A673 (cell line): ENCODE measurements at regions not wholly inside any gene's neighbourhood (a gene's known extent, or its start where the extent isn't known, plus 50 kb on each side); places are given as distances from the start of the nearest gene placed in this dataset.

Experiments
- BruUV-seq: library from RNA; stranded (reverse); fragments of 400-500 nt; replicated peaks from 2 replicates; lab custom pipeline; 2021; lab: Mats Ljungman, UMichigan
- CTCF ChIA-PET: fragments of 300-600 bp; sonication (Branson Sonifier 250); formaldehyde crosslinking; loops from one replicate; lab custom pipeline; 2022; ENCODE audit warnings: antibody characterized with exemption; lab: Charles Lee
- POLR2A ChIA-PET: fragments of 300-600 bp; sonication (Branson Sonifier 250); formaldehyde crosslinking; loops from one replicate; lab custom pipeline; 2022; ENCODE audit warnings: antibody characterized with exemption; ENCODE audit not compliant: low non-redundant PET; lab: Charles Lee
- DNase-seq: peaks from one replicate; pipeline ENCODE4 v3.0.0-alpha.2; 2015; ENCODE audit warnings: low spot score
- H3K27ac ChIP-seq: fragments of 200-600 bp; sonication (generic); 2 replicates; pipeline ENCODE4 v1.5.1; 2016; ENCODE audit warnings: mixed run types, low read depth, mild to moderate bottlenecking, mixed read lengths, antibody characterized with exemption, low read length; ENCODE audit not compliant: poor library complexity, severe bottlenecking
- H3K27me3 ChIP-seq: fragments of 200-600 bp; sonication (generic); replicated peaks from 2 replicates; pipeline ENCODE4 v1.6.1; 2017; ENCODE audit warnings: mixed run types, low read depth, mild to moderate bottlenecking, mixed read lengths, antibody characterized with exemption, low read length; ENCODE audit not compliant: insufficient read depth, poor library complexity
- H3K36me3 ChIP-seq: fragments of 200-600 bp; sonication (generic); 2 replicates; pipeline ENCODE4 v1.6.1; 2016; ENCODE audit warnings: mixed run types, mild to moderate bottlenecking, mixed read lengths, antibody characterized with exemption, low read length; ENCODE audit not compliant: insufficient read depth, poor library complexity, severe bottlenecking
- H3K4me1 ChIP-seq: fragments of 200-600 bp; sonication (generic); 2 replicates; pipeline ENCODE4 v1.6.1; 2017; ENCODE audit warnings: mixed run types, mild to moderate bottlenecking, mixed read lengths, antibody characterized with exemption, low read length; ENCODE audit not compliant: insufficient read depth, poor library complexity, severe bottlenecking
- H3K4me3 ChIP-seq: fragments of 200-600 bp; sonication (generic); 2 replicates; pipeline ENCODE4 v1.5.1; 2016; ENCODE audit warnings: low read depth, mixed run types, mild to moderate bottlenecking, mixed read lengths, low read length; ENCODE audit not compliant: poor library complexity, severe bottlenecking
- H3K9me3 ChIP-seq: fragments of 200-600 bp; sonication (generic); 2 replicates; pipeline ENCODE4 v1.6.1; 2016; ENCODE audit warnings: mixed run types, low read depth, mild to moderate bottlenecking, mixed read lengths, antibody characterized with exemption, low read length; ENCODE audit not compliant: poor library complexity, severe bottlenecking
- EZH2 ChIP-seq: fragments of 200-600 bp; sonication (generic); IDR thresholded peaks from 2 replicates; pipeline ENCODE4 v1.6.1; 2017; ENCODE audit warnings: borderline replicate concordance, low read depth, mild to moderate bottlenecking, mixed read lengths, antibody characterized with exemption, low read length; ENCODE audit not compliant: poor library complexity, severe bottlenecking
- intact Hi-C: fragments of 100-400 bp; cut with micrococcal nuclease; formaldehyde crosslinking; loops from one replicate; pipeline ENCODE4 v1.10.0; 2022; ENCODE audit not compliant: unreplicated experiment
- TF ChIP-seq, protein P1 (sequence below): fragments of 300-800, 200-600 bp; sonication (generic); conservative IDR thresholded peaks from 2 replicates; pipeline ENCODE4 v1.5.1; 2017; ENCODE audit warnings: low read depth, mild to moderate bottlenecking, antibody characterized with exemption, low read length, moderate library complexity, mixed read lengths

DNA sequence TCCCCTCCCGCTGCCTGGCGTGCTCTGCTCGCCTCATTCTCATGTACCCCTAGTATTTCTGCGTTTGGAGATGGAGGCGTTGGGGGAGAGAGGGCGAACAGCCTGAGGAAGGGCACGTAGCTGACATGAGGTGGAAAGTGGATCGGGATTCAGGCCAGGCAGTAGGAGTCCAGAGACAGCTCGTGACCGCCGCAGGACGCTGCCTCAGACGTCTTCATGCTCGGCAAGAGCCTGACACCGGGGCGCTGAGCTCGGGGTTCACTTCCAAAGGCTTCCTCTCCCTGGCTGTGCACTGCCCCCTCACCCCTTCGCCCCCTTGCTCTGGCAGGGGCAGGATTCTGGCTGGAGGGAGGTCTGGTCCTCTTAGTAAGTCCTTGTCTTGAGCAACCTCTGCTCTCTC is 374.4 kb upstream of the MKI67 start:
- Histone ChIP-seq H3K27ac (no peak overlapping the region), H3K4me1 (no peaks in the 10 kb centered on the region), H3K27me3 (peaks cover 5% of the 10 kb centered on the region), H3K4me3 (no peak overlapping the region), H3K9me3 (no peaks in the 10 kb centered on the region), H3K36me3 (no peaks in the 10 kb centered on the region)
- no TSS peak for BruUV-seq
- TF ChIP-seq, protein P1, sequence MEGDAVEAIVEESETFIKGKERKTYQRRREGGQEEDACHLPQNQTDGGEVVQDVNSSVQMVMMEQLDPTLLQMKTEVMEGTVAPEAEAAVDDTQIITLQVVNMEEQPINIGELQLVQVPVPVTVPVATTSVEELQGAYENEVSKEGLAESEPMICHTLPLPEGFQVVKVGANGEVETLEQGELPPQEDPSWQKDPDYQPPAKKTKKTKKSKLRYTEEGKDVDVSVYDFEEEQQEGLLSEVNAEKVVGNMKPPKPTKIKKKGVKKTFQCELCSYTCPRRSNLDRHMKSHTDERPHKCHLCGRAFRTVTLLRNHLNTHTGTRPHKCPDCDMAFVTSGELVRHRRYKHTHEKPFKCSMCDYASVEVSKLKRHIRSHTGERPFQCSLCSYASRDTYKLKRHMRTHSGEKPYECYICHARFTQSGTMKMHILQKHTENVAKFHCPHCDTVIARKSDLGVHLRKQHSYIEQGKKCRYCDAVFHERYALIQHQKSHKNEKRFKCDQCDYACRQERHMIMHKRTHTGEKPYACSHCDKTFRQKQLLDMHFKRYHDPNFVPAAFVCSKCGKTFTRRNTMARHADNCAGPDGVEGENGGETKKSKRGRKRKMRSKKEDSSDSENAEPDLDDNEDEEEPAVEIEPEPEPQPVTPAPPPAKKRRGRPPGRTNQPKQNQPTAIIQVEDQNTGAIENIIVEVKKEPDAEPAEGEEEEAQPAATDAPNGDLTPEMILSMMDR = no peak
- TF ChIP-seq EZH2 = no peak
- no peak for DNase-seq
- ChIA-PET POLR2A (no interaction called here), CTCF (no interaction called here)
- intact Hi-C loops = no loop called here

DNA sequence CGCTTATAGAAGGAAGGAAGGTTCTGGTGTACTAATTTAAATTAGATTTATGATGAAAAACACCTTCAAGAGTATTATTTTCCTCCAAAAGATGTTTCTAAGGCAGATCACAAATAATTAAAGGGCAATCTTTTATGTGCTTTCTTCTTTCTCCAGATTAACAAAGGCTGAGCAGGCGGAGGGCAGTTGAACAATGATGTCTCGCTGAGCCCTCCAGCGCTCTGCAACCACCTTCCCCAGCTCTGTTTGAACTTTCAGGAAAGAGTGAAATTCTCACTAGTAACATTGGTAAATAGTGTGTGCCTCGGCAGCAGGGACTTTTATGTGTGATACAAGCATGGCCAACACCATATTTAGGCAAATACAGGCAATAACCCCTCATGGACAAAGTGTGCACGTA is 379.1 kb upstream of the MKI67 start:
- Histone ChIP-seq H3K4me1 (no peaks in the 10 kb centered on the region), H3K27ac (no peak overlapping the region), H3K27me3 (peaks cover 5% of the 10 kb centered on the region), H3K36me3 (no peaks in the 10 kb centered on the region), H3K9me3 (no peaks in the 10 kb centered on the region), H3K4me3 (no peak overlapping the region)
- ChIA-PET CTCF (no interaction called here), POLR2A (no interaction called here)
- DNase-seq = no peak
- TF ChIP-seq, protein P1 = no peak
- TF ChIP-seq EZH2 = no peak
- BruUV-seq = no TSS peak
- intact Hi-C loops = no loop called here

DNA sequence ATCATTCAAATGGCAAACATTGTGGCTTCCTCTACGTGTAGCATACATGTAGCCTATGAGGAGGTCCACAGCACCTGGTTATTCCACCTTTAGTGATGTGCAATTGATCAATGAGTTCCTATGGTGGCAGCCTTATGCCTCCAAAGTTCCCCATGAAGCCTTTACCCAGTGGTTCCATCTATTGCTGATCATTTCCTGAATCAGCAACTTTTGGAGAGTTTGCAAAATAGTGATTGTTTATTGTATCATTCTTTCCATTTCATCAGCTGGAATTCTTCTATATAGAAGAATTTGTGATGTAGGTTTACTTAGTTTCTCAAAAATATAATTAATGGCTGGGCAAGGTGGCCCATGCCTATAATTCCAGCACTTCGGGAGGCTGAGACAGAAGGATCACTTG is 380.2 kb upstream of the MKI67 start:
- POLR2A ChIA-PET = no interaction called here
- no peak for DNase-seq
- intact Hi-C loops = no loop called here
- Histone ChIP-seq H3K4me3 (no peak overlapping the region), H3K27me3 (peaks cover 5% of the 10 kb centered on the region), H3K36me3 (no peaks in the 10 kb centered on the region), H3K9me3 (no peaks in the 10 kb centered on the region), H3K4me1 (no peaks in the 10 kb centered on the region), H3K27ac (no peak overlapping the region)
- no TSS peak for BruUV-seq
- TF ChIP-seq, protein P1 = no peak
- no peak for TF ChIP-seq EZH2
- CTCF ChIA-PET = no interaction called here
